ENCODE measurements at regions not wholly inside any gene's neighbourhood (a gene's known extent, or its start where the extent isn't known, plus 50 kb on each side); places are given as distances from the start of the nearest gene placed in this dataset.

DNA sequence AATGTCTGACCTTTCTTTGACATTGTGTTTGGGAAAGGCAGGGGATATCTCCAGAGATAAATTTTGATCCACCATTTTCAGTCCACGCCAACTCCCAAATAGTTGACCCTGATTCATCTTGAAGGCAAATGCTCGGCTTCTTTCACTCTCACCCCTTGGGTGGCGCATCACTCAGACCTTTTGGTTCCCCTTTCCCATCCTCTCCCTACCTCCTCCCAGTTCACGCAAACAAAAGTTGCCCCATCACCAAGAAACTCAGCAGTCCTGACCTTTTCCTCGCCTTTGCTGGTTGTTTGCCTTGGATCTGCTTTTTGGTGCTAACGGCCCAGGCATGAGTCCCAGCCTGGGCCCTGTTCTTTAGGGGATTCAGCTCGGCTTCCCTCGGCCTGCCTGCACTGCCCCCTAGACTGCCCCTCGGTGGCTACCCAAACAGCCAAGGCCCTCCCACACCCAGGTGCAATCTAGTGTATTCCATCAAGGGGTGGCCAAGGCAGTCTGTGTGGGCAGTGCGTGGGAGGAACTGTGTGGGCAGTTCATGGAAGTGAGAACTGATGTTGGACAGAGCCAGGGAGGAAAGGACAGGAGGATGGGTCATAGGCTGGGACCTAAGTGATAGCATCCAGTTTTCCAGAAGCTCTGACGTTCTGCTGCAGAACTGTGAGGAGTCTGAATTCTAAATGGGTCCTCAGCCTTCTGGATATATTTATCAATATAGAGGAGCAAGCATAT is 255.7 kb downstream of the DLEU7 start:
- no peak for FAIRE-seq

DNA sequence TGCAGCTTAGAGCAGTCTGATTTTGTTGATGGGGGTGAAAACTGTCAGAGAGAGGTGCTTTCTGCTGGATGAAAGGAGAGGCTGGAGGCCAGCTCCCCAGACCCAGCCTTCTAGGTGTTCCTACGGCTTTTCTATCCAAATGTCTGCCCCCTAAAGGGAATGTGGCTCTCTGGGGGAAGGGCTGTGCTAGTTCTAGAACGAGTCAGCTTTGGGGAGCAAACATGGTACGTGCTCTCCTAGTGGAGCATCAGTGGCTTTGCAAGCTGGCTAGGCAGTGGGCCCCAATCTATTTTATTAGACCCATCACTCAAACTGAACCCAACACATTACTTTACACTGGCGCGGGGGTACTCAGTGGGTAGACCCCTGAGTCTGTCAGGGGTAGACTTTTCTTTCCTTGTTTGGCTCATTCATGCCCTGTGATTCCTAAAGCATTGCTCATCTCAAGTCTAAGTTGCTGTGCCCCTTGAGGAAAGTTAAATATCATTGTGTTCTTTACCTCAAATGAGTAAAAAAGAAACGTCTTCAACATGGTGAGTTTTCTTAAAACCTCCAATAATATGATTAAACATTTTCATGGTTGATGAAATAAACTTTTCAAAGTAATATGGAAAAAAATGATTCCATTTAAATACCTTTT is 254.9 kb downstream of the DLEU7 start:
- FAIRE-seq = no peak

DNA sequence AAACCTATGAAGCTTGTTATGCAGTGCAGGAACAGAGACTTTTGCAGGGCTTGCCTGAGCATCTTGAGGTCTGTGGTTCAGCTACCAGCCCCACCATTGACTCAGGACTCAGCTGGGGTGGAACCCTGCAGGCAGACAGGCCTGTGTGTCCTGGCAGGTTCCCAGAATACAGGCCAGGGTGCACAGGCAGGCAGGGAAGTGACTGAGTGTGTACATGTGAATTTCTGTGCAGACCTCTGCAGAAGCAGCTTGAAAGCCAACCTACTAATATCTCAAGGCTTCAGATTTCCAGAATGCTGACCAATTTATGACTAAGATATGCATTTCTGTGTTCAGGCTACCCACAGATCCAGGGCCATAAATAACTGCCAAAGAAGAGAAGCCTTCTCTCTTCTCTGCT is 254.4 kb downstream of the DLEU7 start:
- FAIRE-seq = no peak

DNA sequence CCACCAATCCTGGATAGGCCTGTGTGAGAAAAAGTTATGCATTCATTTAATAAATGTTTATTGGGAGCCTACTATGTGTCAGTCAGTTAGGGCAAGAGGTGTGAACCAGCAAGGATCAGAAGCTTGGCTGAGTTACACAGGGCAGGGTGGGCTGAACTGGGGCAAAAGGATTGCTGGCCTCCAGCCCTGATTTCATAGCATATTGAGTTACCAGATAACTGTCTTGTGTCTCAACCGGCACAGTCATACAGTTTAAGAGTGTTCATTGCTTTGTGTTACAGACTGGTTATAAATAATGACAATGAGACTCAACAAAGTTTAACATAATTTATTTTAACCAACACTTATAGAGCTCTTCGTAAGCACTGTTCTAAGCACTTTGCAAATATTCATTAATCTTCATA is 253.8 kb downstream of the DLEU7 start:
- no peak for FAIRE-seq

DNA sequence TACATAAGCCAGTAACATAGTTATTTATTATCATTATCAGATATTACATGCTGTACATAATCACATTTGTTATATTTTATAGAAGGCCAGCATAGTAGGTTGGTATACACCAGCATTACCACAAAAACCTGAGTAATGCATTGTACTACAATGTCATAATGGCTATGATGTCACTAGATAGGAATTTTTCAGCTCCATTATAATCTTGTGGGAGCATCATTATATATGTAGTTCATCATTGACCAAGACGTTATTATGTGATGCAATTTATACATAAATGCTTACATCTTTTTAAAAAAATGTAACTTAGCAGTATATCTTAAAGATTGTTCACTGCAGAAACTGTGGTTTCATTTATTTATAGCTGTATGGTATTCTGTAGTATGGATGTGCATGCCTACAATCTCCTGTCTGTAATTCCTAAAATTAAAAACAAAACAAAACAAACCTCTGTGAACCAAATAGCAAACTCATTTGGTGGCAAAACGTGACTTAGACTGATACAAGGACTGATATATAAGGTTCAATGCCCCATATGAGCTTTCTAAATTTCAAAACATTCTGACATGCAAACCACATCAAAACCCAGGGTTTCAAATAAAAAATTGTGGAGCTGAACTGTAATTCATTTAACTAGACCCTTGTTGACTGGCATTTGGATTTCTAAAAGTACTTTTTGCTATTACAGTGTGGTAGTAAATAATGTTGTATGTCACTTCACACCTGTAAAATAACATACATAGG is 250.9 kb downstream of the DLEU7 start:
- FAIRE-seq = no peak

DNA sequence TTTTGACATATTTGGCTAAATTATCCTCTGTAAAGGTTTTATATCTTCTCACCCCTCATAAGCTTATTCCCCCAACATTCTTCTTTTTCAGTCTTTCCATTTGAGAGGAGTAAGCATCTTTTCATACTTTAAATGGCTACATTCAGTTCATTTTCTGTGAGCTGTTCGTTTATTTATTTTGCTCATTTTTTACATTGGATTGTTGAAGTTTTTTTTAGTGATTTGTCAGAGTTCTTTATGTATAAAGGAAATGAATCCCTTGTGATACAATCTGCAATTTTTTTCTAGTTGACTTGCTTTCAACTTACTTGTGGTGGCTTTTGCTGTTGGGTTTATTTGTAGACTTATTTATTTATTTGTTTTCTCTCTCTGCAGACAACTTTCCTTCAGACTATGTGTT is 250.3 kb downstream of the DLEU7 start:
- FAIRE-seq = no peak

DNA sequence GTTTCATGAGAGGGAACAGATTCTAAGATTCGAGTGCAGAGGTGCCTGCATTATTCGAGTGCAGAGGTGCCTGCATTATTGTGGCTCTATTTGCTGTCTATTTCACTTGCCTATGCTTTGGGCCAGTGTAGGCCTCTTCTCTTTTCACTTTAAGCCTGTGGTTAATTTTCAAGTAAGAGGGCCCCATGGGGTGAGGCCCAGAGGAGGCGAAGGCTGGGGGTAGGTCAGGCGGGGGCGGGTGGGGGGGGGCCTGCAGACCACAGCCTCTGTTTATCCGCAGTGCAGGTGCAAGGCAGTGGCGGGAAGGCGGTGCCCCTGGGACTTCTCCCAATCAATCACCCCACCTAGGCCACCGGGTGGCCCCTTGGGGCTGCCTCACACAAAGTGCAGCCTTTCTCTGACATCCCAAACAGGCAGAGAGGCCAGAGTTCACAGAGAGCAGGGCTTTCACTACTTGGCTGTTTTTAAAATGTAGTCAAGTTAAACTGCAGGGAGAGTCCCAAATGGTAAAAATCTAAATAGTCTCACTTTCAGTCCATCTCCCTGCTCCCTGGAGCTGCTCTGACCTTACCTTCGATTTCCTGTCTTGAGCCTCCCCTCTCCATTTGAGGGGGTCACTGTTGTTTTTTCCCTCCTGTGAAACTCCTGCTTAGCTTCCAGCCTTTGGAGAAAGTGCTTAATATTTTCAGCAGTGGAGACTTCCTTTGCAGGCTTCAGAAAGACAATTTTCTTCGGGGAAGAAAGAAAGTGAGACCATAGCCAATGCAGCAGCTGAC is 249.0 kb downstream of the DLEU7 start:
- no peak for FAIRE-seq

DNA sequence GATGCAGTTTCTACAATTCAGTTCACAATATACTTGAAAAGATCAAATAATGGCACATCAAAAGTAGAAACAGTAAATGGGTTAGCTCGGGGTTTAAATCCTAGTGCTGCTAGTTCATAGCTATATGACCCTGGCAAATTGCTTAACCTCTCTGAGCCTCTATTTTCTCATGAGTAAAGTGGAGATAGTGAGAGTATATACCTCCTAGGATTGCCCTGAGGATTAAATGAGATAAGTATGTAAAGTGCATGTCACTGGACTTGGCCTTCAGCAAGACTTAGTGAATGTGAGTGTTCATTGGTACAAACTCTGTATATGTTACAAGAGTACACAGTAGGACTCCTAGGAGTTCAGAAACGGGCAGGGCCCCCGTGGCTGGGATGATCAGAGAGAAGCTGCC is 248.3 kb downstream of the DLEU7 start:
- no peak for FAIRE-seq

DNA sequence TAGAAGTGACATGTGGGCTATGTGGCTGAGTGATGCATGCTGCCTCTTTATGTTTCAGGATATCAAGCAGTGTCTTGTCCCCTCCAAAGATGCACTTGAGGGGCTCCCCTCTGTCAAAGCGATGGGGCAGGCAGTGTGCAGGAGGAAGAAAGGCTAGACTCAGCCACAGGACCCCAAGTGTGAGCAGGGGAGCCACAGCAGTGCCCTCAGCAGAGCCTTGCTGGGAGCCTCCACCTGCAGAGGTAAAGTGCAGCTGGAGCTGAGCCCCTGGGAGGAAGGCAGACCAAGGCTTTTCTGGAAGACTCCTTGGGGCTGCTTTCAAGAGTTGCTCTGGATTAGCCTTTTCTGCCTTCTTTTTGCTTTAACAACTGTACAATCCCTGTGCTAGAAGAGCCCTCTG is 247.3 kb downstream of the DLEU7 start:
- no peak for FAIRE-seq

DNA sequence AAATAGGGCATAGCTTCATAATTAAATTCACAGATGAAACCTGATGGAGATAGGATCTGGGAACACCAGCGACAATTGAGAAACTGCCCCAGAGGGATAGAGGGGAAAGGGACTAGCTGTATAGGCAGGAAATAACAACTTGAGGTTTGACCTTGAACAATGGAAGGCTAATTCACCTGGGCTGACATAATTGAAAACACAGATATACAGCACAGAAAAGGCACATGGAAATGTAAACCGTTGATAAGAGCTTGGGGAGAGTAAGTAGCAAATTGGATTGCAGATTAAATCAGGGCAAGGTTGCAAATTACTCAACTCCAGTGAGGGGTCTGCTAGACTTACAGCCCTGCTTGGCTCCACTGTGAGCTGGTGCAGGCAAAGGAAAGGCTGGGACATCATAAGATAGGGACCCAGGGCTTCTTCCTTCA is 246.7 kb downstream of the DLEU7 start:
- no peak for FAIRE-seq

DNA sequence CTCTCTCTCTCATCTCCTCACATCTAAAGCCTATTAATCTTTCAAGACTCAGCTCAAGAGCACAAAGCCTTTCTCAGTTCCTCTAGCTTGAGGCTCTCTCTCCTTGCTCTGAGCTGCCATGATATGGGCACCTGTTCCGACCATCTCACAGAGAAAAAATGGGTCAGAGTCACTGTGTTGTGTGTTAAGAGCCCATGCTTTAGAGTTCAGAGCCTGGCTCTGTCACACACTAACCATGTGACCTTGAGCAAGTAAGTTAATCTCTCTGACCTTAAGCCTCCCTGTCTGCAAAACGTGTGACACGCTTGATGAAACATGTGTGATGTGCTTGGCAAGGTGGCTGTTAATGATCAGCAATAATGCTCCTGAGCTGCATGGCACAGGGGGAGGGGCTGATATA is 245.2 kb downstream of the DLEU7 start:
- FAIRE-seq = no peak

DNA sequence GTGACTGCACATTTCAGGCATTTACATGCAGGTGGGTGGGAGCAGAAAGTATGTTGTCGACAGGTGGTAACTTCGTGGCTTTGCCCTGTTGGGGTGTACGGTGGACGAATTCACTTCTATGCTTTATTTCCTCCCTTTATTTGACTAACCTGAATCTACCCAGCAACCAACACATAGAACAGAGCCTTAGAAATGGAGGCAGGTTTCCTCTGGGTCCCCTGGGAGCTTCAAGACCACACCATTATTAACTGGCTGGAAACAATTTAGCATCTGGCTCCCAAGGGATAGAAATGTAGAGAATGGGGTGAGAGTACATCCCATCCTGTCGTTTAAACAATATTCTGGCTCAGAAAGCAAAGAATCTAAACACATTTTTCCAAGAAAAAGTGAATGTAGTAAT is 244.4 kb downstream of the DLEU7 start:
- FAIRE-seq = no peak

DNA sequence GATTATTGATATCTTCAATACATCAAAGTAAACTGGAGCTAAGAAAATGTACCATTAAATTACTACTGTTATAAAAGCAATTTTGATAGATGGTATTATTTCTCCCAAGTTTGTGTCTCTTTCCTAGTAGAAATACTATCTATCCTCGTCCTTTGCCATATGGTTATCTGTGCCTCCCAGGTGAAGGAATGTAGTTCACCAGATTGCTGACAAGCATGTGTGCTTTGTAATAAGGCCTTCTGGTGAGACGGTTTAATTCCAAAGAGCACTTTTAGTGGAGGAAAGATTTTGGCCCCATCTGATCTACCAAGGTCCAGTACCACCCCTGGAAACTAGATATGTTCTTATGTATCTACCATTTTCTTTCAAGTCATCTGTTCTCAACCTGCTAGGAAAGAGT is 243.6 kb downstream of the DLEU7 start:
- no peak for FAIRE-seq

DNA sequence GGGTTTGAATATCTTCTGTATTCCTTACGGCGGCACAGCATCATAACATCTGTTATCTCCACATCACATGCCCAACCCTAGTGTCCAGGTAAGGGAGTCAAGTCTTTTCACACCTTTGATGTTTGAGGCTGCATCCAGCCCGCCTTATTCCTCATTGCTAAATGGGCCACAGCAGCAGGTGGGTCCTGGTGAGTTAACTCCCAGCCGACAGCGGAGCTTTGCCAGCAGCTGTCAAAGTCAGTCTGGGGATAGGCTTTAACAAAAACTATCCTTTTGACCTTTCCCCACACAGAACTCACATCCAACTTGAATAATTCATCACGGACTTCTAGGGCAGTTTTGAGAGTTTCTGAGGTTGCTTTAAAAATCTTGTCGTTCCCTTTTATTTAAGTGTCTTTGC is 235.1 kb downstream of the DLEU7 start:
- no peak for FAIRE-seq

DNA sequence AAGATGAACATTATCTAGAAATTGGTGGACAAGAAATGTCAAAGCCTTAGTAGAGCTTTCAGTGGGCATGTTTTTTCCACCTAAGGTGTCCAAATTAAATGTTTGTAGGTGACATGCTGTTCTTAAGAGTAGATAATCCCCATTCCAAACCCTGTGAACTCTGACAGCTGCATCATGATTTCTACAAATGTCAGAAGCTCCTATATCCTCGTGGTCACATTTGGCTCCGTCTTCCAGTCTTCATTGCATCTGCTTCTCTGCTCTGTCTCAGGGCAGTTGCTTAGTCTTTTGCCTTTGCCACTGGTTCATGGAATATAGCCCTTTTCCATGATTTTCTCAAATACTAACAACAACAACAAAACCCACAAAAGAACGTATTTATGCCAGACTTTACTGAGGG is 234.5 kb downstream of the DLEU7 start:
- no peak for FAIRE-seq

DNA sequence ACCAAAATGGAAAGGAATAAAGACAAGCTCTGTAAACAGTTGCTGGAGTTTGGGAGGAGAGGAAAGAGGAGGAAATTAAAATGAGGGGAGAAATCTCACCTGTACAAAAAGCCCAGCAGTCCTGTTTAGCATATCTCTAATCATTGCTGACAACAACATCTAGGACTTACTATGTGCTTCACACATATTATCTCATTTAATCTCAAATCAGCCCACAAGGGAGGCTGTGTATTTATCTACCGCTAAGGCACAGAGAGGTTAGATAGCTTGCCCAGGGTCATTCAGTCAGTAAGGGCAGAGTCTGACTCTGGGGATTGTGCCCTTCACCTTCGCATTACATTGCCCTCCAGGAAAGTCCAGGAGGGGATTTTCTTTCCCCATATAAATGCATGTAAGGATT is 233.3 kb downstream of the DLEU7 start:
- no peak for FAIRE-seq

DNA sequence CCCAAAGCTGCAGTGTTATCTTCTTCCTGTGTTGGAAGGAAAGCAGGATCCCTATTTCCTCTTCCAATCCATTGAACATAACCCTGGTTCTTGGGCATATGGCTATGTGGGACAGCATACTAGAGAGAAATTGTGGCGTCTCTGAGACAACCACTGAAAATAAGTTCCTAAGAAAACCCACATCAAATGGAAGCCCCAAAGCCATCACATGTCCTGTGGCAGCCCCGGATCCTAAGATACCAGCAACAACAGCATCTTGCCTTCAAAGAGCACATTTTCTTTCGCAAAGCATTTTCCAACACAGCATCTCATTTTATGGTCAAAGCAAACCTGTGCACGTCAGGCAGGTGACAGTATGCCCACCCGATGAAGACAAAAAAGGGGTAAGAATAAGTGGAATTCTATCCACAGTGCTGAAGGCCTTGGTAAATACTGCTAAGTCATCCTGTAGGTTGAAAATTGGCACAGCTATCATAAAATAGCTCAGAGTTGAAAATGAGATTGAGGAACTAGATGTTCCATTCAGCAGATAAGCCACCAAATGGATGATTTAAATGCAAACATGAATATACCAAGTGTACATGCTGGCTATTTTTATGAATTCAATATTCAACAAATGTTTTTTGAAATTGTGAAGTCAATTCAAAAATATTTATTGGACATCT is 232.2 kb downstream of the DLEU7 start:
- FAIRE-seq = no peak

DNA sequence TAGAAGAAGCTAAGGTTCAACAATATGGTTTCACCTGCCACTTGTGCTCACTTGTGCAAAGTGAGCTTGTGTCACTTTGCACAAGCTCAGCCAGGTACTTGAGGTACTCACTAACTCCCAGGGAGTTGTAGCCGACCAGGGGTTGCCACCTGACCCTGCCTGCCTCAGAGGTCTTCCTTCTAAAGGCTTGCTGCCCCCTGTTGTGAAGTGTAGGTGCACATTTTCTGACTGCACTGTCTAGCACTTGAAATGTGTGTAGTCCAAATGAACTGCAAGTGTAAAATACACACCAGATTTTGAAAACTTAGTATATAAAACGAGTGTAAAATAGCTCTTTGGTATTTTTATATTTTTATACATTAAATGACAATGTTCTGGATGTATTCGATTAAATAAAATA is 230.8 kb downstream of the DLEU7 start:
- no peak for FAIRE-seq

DNA sequence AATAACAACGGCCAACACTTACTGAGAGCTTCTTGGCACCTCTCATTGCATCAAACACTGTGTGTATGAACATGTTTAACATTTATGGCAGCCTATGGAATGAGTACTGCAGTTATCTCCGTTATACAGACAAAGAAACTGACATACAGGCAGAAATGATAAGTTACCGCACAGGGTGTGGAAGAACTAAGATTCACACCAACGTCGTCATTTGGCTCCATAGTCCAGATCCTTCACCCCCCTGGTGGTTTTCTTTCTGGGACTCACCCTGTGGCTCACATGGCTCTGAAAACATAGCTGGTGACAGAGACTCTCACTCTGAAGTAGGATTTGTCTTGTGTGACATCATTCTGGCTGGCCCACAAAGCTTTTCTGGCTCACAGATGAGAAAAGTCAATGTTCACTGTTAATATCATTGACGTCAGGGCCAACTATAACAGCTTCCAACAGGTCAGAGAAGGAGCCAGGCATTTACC is 230.1 kb downstream of the DLEU7 start:
- no peak for FAIRE-seq

DNA sequence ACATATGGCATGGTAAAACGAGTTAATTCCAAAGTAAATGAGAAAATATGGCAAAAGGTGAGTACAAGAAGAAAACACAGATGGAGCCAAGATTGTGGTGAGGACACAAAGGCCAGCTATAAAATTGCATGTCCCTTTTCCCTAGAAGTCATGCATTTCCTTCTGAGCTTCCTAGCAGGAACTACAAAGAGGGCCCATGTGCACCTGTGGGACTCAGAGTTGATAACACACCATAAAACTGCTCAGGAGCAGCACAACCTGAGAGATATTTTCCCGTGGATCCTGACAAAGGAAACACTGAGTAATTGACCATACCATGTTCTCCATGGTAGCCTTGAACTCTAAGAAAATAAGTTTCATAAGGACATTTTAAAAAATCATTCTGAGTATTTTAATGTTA is 228.3 kb downstream of the DLEU7 start:
- FAIRE-seq = no peak

DNA sequence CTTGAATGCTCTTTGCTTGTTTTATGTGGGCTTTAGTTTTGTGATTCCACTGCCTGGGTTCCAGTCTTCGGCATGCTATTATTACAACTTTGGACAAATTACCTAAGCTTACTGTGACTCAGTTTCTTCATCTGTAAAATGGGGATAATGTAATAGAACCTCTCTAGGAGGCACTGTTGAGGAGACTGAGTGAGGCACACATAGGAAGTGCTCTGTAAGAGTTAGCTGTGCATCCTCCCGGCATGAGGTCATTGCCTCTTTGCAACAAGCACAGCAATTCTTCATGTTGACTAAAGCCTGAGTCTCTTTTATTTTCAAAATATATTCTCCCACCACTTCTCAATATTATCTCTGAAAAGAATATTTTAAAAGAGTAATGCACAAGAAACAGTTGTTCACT is 227.4 kb downstream of the DLEU7 start:
- no peak for FAIRE-seq

DNA sequence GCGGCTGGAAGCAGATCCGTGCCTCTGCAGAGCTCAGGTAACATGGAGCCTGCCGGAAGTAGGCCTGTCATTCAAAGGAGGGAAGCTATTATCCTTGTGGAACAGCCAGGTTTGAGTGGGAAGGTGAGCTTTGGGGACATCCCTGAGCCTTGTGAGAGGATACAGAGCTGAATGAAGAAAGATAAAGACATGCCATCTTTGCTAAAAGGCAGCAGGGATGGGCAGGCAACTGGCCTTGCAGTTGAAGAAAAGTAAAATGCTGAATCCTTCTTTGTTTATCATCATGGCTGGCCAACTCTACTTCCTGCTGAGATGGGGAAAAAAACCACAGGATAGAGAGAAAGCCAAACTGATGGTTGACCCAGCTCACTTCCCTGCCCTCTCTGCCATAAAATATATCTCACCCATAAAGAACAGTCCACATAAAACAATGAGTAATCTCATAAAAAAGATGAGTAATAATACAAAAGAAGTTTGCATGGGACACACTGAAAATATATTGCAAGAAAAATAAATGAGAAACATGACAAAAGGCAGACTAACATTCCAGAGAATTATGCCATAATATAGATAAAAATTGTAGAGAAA is 226.3 kb downstream of the DLEU7 start:
- no peak for FAIRE-seq
